CD4-positive, CD25-positive, alpha-beta regulatory T cell (primary cell): ENCODE measurements at regions not wholly inside any gene's neighbourhood (a gene's known extent, or its start where the extent isn't known, plus 50 kb on each side); places are given as distances from the start of the nearest gene placed in this dataset.

Source experiments
- ATAC-seq, 2 donors: fragments of 150-1000 bp; cut with Tn5 transposase; one replicate each; pipeline ENCODE4 v1.10.0; 2021; ENCODE audit warnings: low read depth in 2 of 2, moderate number of reproducible peaks in 2 of 2, moderate library complexity in 1 of 2
- DNase-seq, 3 donors: peaks; one replicate each; pipeline versions ENCODE4 v3.0.0 to v3.0.0-alpha.2; 2012 to 2022; ENCODE audit warnings: mixed read lengths in 1 of 3
- H3K27ac ChIP-seq: one replicate; pipeline ENCODE4 v1.7.0; 2013; ENCODE audit warnings: mild to moderate bottlenecking, low read length; ENCODE audit not compliant: insufficient read depth, poor library complexity, severe bottlenecking
- H3K27me3 ChIP-seq: one replicate; pipeline ENCODE4 v1.7.0; 2013; ENCODE audit warnings: low read length; ENCODE audit not compliant: control insufficient read depth, insufficient read depth
- H3K36me3 ChIP-seq: one replicate; pipeline ENCODE4 v1.7.0; 2013; ENCODE audit warnings: mild to moderate bottlenecking, low read length, moderate library complexity; ENCODE audit not compliant: control insufficient read depth, insufficient read depth
- H3K4me1 ChIP-seq: 2 replicates; pipeline ENCODE4 v1.7.0; 2013; ENCODE audit warnings: mild to moderate bottlenecking, low read length; ENCODE audit not compliant: insufficient read depth, control insufficient read depth, poor library complexity, severe bottlenecking
- H3K4me3 ChIP-seq: one replicate; pipeline ENCODE4 v1.7.0; 2013; ENCODE audit warnings: low read depth, mild to moderate bottlenecking, low read length, moderate library complexity
- H3K9me3 ChIP-seq, 2 experiments: 1 replicate in 1 of 2; 2 replicates in 1 of 2; pipeline ENCODE4 v1.7.0; 2013; ENCODE audit warnings: low read length in 2 of 2, mild to moderate bottlenecking in 1 of 2, moderate library complexity in 1 of 2; ENCODE audit not compliant: control insufficient read depth in 2 of 2
- H3K27ac Mint-ChIP-seq, 3 donors: one replicate each; pipeline ENCODE4 v1.8.0; 2020 to 2022; ENCODE audit warnings: mild to moderate bottlenecking in 3 of 3, mixed read lengths in 3 of 3, moderate library complexity in 2 of 3
- H3K27me3 Mint-ChIP-seq: one replicate; pipeline ENCODE4 v1.8.0; 2022; ENCODE audit warnings: mild to moderate bottlenecking, mixed read lengths
- H3K36me3 Mint-ChIP-seq: one replicate; pipeline ENCODE4 v1.8.0; 2020; ENCODE audit warnings: mixed read lengths
- H3K4me1 Mint-ChIP-seq, 4 donors: one replicate each; pipeline ENCODE4 v1.8.0; 2020 to 2022; ENCODE audit warnings: mixed read lengths in 4 of 4, mild to moderate bottlenecking in 1 of 4
- H3K4me3 Mint-ChIP-seq, 4 donors: one replicate each; pipeline ENCODE4 v1.8.0; 2020 to 2022; ENCODE audit warnings: mild to moderate bottlenecking in 4 of 4, mixed read lengths in 4 of 4, moderate library complexity in 3 of 4
- H3K9me3 Mint-ChIP-seq, 7 donors: one replicate each; pipeline ENCODE4 v1.8.0; 2020 to 2022; ENCODE audit warnings: mixed read lengths in 7 of 7, mild to moderate bottlenecking in 3 of 7, moderate library complexity in 2 of 7

- ATAC-seq (no peak), DNase-seq (no peak)
- no peak overlapping the region for H3K27ac ChIP-seq
- Mint-ChIP-seq H3K9me3 (peaks cover 0 to 3% (median 0%) of the 10 kb centered on the region in 7 donors), H3K4me1 (peaks cover 0 to 2% (median 0%) of the 10 kb centered on the region in 4 donors), H3K27me3 (no peaks in the 10 kb centered on the region), H3K27ac (no peak overlapping the region), H3K4me3 (no peak overlapping the region), H3K36me3 (no peaks in the 10 kb centered on the region)
- no peaks in the 10 kb centered on the region for H3K4me1 ChIP-seq
- no peaks in the 10 kb centered on the region for H3K36me3 ChIP-seq
- no peaks in the 10 kb centered on the region for H3K27me3 ChIP-seq
- H3K4me3 ChIP-seq: no peak overlapping the region
- H3K9me3 ChIP-seq: no peaks in the 10 kb centered on the region
Observed at GRCh38 chrX:16305187-16305586, 137.9 kb downstream of the MAGEB17 start.

DNA sequence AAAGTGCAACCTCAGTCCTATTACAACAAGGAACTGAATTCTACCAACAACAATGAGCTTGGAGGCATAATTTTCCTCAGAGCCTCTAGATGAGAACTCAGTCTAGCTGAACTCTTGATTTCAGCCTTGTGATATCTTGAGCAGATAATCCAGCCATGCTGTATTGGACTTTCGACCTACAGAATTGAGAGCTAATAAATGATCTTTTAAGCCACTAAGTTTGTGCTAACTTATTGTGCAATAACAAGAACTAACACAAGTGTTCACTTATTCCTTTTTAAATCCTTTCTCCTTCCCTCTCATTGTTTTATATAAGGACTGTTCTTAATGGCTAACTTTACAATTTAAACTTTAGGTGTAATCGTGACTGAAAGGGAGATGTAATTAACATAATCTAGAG, 140.7 kb downstream of the MAGEB17 start:
- Histone ChIP-seq H3K27me3 (no peaks in the 10 kb centered on the region), H3K4me1 (no peaks in the 10 kb centered on the region), H3K36me3 (no peaks in the 10 kb centered on the region), H3K4me3 (no peak overlapping the region), H3K27ac (no peak overlapping the region), H3K9me3 (no peaks in the 10 kb centered on the region)
- Mint-ChIP-seq H3K9me3 (peaks cover 0 to 3% (median 0%) of the 10 kb centered on the region in 7 donors), H3K4me1 (peaks cover 0 to 2% (median 0%) of the 10 kb centered on the region in 4 donors), H3K4me3 (no peak overlapping the region), H3K36me3 (no peaks in the 10 kb centered on the region), H3K27ac (no peak overlapping the region), H3K27me3 (no peaks in the 10 kb centered on the region)
- no peak for ATAC-seq
- no peak for DNase-seq

DNA sequence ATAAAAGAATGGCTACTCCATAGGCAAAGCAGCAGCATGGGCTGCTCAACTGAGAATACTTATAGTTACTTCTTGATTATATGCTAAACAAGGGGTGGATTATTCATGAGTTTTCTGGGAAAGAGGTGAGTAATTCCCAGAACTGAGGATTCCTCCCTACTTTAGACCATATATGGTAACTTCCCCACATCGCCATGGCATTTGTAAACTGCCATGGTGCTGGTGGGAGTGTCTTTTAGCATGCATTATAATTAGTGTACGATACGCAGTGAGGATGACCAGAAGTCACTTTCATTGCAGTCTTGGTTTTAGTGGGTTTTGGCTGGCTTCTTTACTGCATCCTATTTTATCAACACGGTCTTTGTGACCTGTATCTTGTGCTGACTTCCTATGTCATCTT, 141.5 kb downstream of the MAGEB17 start:
- H3K9me3 Mint-ChIP-seq: peaks cover 0 to 3% (median 0%) of the 10 kb centered on the region in 7 donors
- H3K36me3 Mint-ChIP-seq: no peaks in the 10 kb centered on the region
- no peak for ATAC-seq
- Histone ChIP-seq H3K9me3 (no peaks in the 10 kb centered on the region), H3K36me3 (no peaks in the 10 kb centered on the region), H3K4me1 (no peaks in the 10 kb centered on the region), H3K27me3 (no peaks in the 10 kb centered on the region), H3K4me3 (no peak overlapping the region), H3K27ac (no peak overlapping the region)
- no peak for DNase-seq
- peaks cover 0 to 2% (median 0%) of the 10 kb centered on the region in 4 donors for H3K4me1 Mint-ChIP-seq
- H3K4me3 Mint-ChIP-seq: no peak overlapping the region
- no peak overlapping the region for H3K27ac Mint-ChIP-seq
- H3K27me3 Mint-ChIP-seq: no peaks in the 10 kb centered on the region

GRCh38 chrX:16310326-16310725, 143.0 kb downstream of the MAGEB17 start:
- no peak overlapping the region for H3K27ac Mint-ChIP-seq
- H3K9me3 ChIP-seq: no peaks in the 10 kb centered on the region
- H3K4me1 ChIP-seq: no peaks in the 10 kb centered on the region
- H3K4me3 Mint-ChIP-seq: no peak overlapping the region
- no peak overlapping the region for H3K4me3 ChIP-seq
- peaks cover 0 to 3% (median 0%) of the 10 kb centered on the region in 7 donors for H3K9me3 Mint-ChIP-seq
- H3K27me3 ChIP-seq: no peaks in the 10 kb centered on the region
- H3K36me3 Mint-ChIP-seq: no peaks in the 10 kb centered on the region
- H3K27ac ChIP-seq: no peak overlapping the region
- no peaks in the 10 kb centered on the region for H3K36me3 ChIP-seq
- H3K27me3 Mint-ChIP-seq: no peaks in the 10 kb centered on the region
- no peak for ATAC-seq
- peaks cover 0 to 2% (median 0%) of the 10 kb centered on the region in 4 donors for H3K4me1 Mint-ChIP-seq
- no peak for DNase-seq

DNA sequence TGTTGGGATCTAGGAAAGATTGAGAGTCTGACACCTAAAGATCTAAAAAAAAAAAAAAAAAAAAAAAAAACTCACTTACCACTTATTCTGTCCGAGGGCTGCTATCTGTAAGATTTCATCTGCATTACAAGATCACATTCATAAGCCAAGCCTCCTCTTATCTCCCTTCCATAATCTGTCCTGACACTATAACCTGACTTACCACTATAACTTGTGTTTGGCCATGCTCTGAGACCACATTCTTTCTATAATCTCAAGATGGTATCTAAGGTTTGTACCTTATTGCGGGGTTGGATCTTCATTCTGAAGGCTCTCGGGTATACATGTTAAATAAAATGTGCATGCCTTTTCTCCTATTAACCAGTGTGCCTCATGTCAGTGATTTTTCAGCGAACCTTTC, 144.4 kb downstream of the MAGEB17 start:
- H3K36me3 Mint-ChIP-seq: no peaks in the 10 kb centered on the region
- no peak for ATAC-seq

DNA sequence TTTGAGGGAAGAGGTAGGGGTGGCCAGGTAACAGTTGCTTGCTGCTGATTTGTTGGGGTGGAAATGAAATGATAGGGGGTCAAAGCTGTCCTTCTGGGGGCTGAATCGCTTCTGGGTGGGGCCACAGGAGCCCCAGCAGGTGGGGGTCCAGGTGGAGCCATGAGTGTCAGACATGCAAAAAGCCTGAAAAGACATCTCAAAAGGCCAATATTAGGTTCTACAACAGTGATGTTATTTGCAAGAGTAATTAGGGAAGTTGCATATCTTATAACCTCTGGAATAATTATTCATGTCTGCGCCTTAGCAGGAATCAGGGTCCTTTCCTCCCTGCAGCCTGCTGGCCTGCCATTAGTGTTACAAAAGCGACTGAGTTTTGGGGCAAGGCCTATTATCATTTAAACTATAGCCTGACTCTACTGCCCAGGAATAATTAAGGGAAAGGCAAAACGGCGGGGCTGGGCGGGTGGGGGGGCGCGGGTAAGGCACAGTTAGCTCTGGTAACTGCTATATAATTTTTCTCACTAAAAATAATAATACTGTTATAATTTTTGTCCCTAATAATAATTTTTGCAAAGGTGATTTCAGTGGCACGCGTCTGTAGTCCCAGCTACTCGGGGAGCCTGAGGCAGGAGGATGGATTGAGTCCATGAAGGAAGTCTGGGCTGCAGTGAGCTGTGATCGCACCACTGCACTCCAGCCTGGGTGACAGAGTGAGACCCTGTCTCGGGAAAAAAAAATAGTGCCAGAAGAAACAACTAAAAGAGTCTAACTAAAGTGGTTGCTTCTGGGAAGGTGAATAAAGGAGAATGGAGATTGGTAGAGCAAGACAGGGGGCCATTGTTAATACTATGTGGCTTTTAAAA, 145.7 kb downstream of the MAGEB17 start:
- Mint-ChIP-seq H3K27me3 (no peaks in the 10 kb centered on the region), H3K27ac (no peak overlapping the region), H3K4me3 (no peak overlapping the region), H3K36me3 (no peaks in the 10 kb centered on the region), H3K9me3 (peaks cover 0 to 3% (median 0%) of the 10 kb centered on the region in 7 donors), H3K4me1 (peaks cover 0 to 2% (median 0%) of the 10 kb centered on the region in 4 donors)
- H3K36me3 ChIP-seq: no peaks in the 10 kb centered on the region
- H3K4me1 ChIP-seq: no peaks in the 10 kb centered on the region
- no peak overlapping the region for H3K27ac ChIP-seq
- H3K4me3 ChIP-seq: no peak overlapping the region
- H3K27me3 ChIP-seq: no peaks in the 10 kb centered on the region
- no peak for DNase-seq
- no peaks in the 10 kb centered on the region for H3K9me3 ChIP-seq
- no peak for ATAC-seq

More for the DNA sequence above, 144.4 kb downstream of the MAGEB17 start:
- Mint-ChIP-seq H3K27me3 (no peaks in the 10 kb centered on the region), H3K27ac (no peak overlapping the region), H3K4me1 (peaks cover 0 to 2% (median 0%) of the 10 kb centered on the region in 4 donors), H3K9me3 (peaks cover 0 to 3% (median 0%) of the 10 kb centered on the region in 7 donors), H3K4me3 (no peak overlapping the region)
- Histone ChIP-seq H3K9me3 (no peaks in the 10 kb centered on the region), H3K4me1 (no peaks in the 10 kb centered on the region), H3K27me3 (no peaks in the 10 kb centered on the region), H3K27ac (no peak overlapping the region), H3K36me3 (no peaks in the 10 kb centered on the region), H3K4me3 (no peak overlapping the region)
- no peak for DNase-seq

- DNase-seq: no peak
- Mint-ChIP-seq H3K36me3 (no peaks in the 10 kb centered on the region), H3K27ac (no peak overlapping the region), H3K4me1 (no peaks in the 10 kb centered on the region), H3K27me3 (no peaks in the 10 kb centered on the region), H3K4me3 (no peak overlapping the region), H3K9me3 (peaks cover 0 to 5% (median 0%) of the 10 kb centered on the region in 7 donors)
- no peak for ATAC-seq
- H3K9me3 ChIP-seq: no peaks in the 10 kb centered on the region
- H3K36me3 ChIP-seq: no peaks in the 10 kb centered on the region
- H3K27ac ChIP-seq: no peak overlapping the region
- H3K4me3 ChIP-seq: no peak overlapping the region
- H3K27me3 ChIP-seq: no peaks in the 10 kb centered on the region
- H3K4me1 ChIP-seq: no peaks in the 10 kb centered on the region
Observed at GRCh38 chrX:16316331-16316730, 149.1 kb downstream of the MAGEB17 start.

DNA sequence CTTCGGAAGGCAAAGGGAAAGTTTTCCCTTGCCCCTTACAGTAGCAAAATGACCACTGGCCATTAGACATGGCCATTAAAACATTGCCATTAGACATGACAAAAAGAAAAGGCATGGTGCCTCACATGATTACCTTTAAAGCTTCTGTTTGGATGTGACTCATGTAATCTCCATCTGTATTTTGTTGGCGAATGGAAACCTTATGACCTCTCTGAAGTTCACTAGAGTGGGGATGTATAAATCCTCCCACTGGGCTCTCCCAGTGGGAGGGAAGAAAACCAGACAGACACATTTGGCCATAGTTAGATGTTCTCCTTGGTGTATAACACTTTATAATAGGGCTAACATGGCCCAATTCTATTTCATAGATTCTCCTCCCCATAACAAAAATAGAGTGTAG, 152.6 kb downstream of the MAGEB17 start:
- H3K27me3 ChIP-seq: no peaks in the 10 kb centered on the region
- H3K4me3 Mint-ChIP-seq: no peak overlapping the region
- ATAC-seq (no peak), DNase-seq (no peak)
- no peak overlapping the region for H3K4me3 ChIP-seq
- peaks cover 0 to 4% (median 0%) of the 10 kb centered on the region in 7 donors for H3K9me3 Mint-ChIP-seq
- no peaks in the 10 kb centered on the region for H3K4me1 ChIP-seq
- H3K27me3 Mint-ChIP-seq: no peaks in the 10 kb centered on the region
- H3K27ac ChIP-seq: no peak overlapping the region
- no peaks in the 10 kb centered on the region for H3K4me1 Mint-ChIP-seq
- no peaks in the 10 kb centered on the region for H3K36me3 ChIP-seq
- no peak overlapping the region for H3K27ac Mint-ChIP-seq
- H3K36me3 Mint-ChIP-seq: no peaks in the 10 kb centered on the region
- no peaks in the 10 kb centered on the region for H3K9me3 ChIP-seq
